ENCODE measurements at regions not wholly inside any gene's neighbourhood (a gene's known extent, or its start where the extent isn't known, plus 50 kb on each side); places are given as distances from the start of the nearest gene placed in this dataset.

DNA sequence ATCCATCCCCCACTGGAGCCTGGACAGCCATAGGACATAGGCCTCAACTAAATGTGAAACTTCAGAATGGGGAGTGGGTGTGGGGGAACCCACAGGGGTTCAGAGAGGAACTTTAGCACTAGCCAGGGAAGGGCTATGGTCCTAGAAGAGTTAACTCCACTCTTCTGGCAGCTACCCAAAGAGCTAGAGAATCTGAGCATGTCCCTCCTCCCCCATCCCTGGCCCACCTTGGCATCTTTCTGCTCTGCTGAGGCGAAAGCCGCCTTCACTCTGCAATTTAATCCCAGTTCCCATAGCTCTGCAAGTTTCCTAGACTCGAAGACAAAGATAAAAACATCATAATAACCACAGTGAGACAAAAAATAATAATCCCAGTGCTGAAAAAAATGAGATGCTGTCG lies 214.7 kb upstream of the RTL1 start:
- WGBS, 2 donors = 61 to 79% methylated on average over 4 of the region's 4 CpGs
- intact Hi-C loops (cut with DNase I; ENCODE audit: low total_unique reads) = no loop called here
- H3K4me3 ChIP-seq (ENCODE audit: low read depth, poor library complexity, severe bottlenecking) = no peak overlapping the region
- DNase-seq (ENCODE audit: low spot score in 2 of 2) = no peak
- no peak for TF ChIP-seq POLR2A (IDR thresholded peaks at IDR 0.05)
- TF ChIP-seq, protein P1, sequence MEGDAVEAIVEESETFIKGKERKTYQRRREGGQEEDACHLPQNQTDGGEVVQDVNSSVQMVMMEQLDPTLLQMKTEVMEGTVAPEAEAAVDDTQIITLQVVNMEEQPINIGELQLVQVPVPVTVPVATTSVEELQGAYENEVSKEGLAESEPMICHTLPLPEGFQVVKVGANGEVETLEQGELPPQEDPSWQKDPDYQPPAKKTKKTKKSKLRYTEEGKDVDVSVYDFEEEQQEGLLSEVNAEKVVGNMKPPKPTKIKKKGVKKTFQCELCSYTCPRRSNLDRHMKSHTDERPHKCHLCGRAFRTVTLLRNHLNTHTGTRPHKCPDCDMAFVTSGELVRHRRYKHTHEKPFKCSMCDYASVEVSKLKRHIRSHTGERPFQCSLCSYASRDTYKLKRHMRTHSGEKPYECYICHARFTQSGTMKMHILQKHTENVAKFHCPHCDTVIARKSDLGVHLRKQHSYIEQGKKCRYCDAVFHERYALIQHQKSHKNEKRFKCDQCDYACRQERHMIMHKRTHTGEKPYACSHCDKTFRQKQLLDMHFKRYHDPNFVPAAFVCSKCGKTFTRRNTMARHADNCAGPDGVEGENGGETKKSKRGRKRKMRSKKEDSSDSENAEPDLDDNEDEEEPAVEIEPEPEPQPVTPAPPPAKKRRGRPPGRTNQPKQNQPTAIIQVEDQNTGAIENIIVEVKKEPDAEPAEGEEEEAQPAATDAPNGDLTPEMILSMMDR (IDR thresholded peaks at IDR 0.05) = no peak

DNA sequence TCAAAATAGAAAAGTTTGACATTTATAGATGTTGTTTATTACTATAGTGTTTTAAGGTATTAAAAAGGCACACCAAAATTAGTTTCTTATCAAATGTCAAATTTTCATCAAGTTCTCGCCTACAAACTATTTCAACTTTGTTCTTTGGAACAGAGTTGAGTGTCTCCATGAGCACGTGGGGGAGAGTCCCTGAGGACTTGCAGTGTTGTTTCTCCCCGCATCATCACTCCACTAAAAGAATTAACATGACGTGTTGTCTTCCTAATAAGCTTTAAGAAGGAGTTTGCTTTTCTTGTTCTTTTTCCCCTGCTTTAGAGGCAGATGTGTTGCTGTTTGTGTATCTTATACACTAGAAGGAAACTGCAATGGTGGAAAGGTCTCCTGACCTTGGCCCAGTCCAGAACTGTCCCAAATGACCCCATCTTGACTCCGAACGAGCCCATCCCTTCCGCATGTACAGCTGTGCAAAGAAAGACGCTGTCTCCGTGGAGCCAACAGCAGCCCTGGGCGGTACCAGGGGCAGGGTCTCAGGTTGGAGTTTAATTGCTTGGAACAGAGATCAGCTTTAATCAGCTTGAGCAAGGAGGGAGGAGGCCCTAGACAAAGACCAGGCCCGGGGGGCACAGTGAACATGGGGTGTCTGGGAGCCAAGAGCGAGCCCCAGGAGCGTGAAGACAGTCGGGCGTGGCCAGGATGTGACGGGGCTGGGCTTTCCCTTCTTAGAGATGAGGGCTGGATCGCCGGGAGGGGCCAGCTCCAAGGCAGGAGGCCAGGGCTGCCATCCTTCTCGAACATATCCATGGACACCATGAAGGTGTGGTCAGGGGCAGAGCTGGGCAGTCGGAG lies 215.4 kb upstream of the RTL1 start:
- intact Hi-C loops (cut with DNase I; ENCODE audit: low total_unique reads) = no loop called here
- peak; percentile 10 to 81 for DNase-seq (ENCODE audit: low spot score in 2 of 2)
- H3K4me3 ChIP-seq (ENCODE audit: low read depth, poor library complexity, severe bottlenecking) = no peak overlapping the region
- 39 to 53% methylated on average over 20 of the region's 20 CpGs for WGBS, 2 donors
- TF ChIP-seq, protein P1 (IDR thresholded peaks at IDR 0.05) = no peak
- no peak for TF ChIP-seq POLR2A (IDR thresholded peaks at IDR 0.05)

DNA sequence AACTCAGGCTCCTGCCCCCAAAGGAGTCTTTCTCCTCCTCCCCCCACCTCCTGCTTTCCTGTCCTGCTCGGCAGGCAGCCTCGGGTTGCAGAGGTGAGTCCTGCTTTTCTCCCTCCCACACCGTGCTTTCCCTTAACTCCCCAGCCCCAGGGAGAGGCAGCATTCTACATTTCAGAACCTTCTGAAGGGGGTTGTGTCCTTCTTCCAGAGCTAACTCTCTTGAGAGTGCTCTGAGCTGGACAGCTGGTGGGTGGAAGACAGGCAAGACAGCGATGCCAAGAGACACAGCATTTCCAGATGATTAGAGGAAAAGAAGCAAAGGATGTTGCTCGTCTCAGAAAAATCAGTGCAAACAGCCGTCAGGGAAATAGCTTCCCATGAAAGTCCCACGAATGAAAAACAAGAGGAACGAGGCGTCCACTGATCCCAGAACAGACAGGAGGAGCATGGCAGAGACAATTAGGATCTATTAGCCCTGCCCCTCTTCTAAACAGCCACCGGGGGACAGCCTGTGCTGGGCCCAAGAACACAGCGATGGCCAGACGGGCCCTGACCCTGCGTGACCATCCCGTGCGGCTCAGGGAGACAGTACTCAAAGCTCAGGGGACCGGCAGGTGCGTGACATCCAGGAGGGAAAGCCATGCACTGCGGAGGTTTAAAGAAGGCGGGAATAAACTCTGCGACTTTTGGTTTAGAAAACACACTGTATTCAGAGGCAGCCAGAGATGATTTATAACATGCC lies 216.5 kb upstream of the RTL1 start:
- WGBS, 2 donors = 37 to 41% methylated on average over 20 of the region's 20 CpGs
- no peak overlapping the region for H3K4me3 ChIP-seq (ENCODE audit: low read depth, poor library complexity, severe bottlenecking)
- no peak for TF ChIP-seq POLR2A (IDR thresholded peaks at IDR 0.05)
- TF ChIP-seq, protein P1 (IDR thresholded peaks at IDR 0.05) = no peak
- peak; percentile 12 to 76 for DNase-seq (ENCODE audit: low spot score in 2 of 2)
- intact Hi-C loops (cut with DNase I; ENCODE audit: low total_unique reads) = loop anchor here (5.0 to 10.0 kb wide), 2 partner anchors 263 to 465 kb away; no protein-coding TSS in a partner anchor

DNA sequence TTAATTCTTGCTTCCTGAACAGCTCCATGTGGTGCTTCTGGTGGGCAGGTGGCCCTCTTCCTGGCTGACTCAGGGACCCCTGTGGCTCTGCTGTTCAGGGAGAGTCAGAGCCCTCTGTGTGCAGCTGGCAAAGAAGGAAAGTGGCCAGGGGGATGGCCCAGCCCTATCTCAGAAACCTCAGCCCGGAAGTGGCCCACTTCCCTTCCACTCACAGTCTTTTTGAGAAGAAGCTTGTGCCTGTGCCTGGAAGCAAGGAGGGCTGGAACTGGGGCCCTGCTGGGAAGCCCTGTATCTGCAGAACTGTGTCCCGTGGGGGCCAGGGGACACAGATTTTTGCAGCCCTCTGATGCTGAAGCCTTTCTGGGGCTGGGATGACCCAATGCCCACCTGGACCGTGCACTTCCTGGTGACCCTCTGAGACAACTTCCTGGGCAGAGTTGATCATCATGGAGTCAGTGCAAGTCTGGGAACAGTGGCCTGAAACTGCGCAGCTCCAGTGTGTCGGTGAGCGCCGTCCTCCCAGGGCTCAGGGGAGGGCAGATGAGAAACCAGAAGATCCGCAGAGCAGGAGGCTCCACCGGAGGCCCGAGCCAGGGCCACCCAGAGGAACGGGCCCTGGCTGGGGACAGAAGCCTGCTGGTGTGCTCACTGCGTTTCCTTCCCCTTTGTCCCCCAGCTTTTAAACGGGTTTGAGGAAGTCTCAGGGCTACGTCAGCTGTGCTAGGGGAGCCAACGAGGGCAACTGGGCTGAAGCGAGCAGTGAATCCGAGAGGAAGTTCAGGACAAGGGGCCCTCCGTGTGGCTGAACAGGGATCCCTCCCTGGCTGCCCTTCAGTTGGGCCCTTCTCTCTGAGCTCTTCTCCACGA lies 217.4 kb upstream of the RTL1 start:
- 71 to 82% methylated on average over 19 of the region's 19 CpGs for WGBS, 2 donors
- TF ChIP-seq, protein P1 (IDR thresholded peaks at IDR 0.05) = no peak
- peak; percentile 27 to 87 for DNase-seq (ENCODE audit: low spot score in 2 of 2)
- intact Hi-C loops (cut with DNase I; ENCODE audit: low total_unique reads) = loop anchor here (5.0 to 10.0 kb wide), 2 partner anchors 264 to 464 kb away; no protein-coding TSS in a partner anchor
- H3K4me3 ChIP-seq (ENCODE audit: low read depth, poor library complexity, severe bottlenecking) = no peak overlapping the region

DNA sequence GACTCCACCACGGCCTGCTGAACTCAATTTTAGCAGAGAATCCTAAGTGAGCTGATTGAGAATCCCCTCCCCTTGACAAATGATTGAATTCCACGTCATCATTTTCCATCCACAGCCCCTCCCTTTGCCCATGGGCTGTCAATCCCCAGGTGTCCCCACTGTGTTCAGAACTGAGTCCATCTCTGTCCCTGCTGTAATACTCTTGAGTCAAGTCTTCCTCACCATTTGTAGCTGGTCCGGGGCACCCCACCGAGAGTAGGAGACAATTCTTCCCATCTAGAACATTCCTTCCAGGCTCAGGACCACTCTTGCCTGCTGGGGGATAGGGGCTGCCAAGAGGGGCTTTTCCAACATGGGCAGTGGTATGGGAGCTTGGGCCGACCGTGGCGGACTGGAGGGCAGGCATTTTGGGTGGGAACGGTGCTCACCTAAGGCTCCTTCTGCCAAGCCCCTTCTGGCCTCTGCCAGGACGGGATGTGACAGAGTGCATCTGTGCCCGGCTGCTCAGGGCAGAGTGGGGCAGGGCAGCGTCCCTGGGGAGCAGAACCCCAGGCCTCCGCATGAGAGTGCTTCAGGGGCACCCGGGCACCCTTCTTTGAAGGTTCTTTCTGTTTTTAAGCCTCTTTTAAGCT lies 218.1 kb upstream of the RTL1 start:
- intact Hi-C loops (cut with DNase I; ENCODE audit: low total_unique reads) = loop anchor here (5.0 to 10.0 kb wide), 2 partner anchors 264 to 463 kb away; no protein-coding TSS in a partner anchor
- 92 to 93% methylated on average over 13 of the region's 13 CpGs for WGBS, 2 donors
- no peak overlapping the region for H3K4me3 ChIP-seq (ENCODE audit: low read depth, poor library complexity, severe bottlenecking)
- peak in 1 of 2 donors; percentile 78 for DNase-seq (ENCODE audit: low spot score in 2 of 2)
- TF ChIP-seq, protein P1 (IDR thresholded peaks at IDR 0.05) = no peak
- TF ChIP-seq POLR2A (IDR thresholded peaks at IDR 0.05) = no peak
